Uterus (tissue), 3 donors: ENCODE measurements at regions not wholly inside any gene's neighbourhood (a gene's known extent, or its start where the extent isn't known, plus 50 kb on each side); places are given as distances from the start of the nearest gene placed in this dataset.

Experiments
- DNase-seq, 2 donors: peaks; one replicate each; pipeline ENCODE4 v3.0.0-alpha.2; 2019 to 2020
- H3K27ac ChIP-seq, 2 donors: fragments of 200-600 bp; sonication (generic); 1 replicate in 1 of 2; 2 replicates in 1 of 2; pipeline ENCODE4 v1.5.1; 2016 to 2018
- H3K27me3 ChIP-seq, 2 donors: fragments of 200-600 bp; sonication (generic); one replicate each; pipeline ENCODE4 v1.5.1; 2018 to 2019; ENCODE audit warnings: control low read depth in 1 of 2
- H3K36me3 ChIP-seq, 2 donors: fragments of 200-600 bp; sonication (generic); one replicate each; pipeline ENCODE4 v1.5.1; 2019; ENCODE audit warnings: control low read depth in 1 of 2
- H3K4me1 ChIP-seq, 2 donors: fragments of 200-600 bp; sonication (generic); one replicate each; pipeline ENCODE4 v1.5.1; 2018 to 2019; ENCODE audit warnings: control low read depth in 1 of 2
- H3K4me3 ChIP-seq, 2 donors: fragments of 200-600 bp; sonication (generic); 1 replicate in 1 of 2; 2 replicates in 1 of 2; pipeline ENCODE4 v1.5.1; 2018 to 2019; ENCODE audit warnings: mild to moderate bottlenecking in 1 of 2
- H3K9me3 ChIP-seq, 2 donors: fragments of 200-600 bp; sonication (generic); one replicate each; pipeline ENCODE4 v1.5.1; 2019; ENCODE audit warnings: control low read depth in 1 of 2
- POLR2A ChIP-seq, 2 donors: fragments of 450-650 bp; IDR thresholded peaks; one replicate each; pipeline ENCODE4 v1.6.1; 2016; ENCODE audit warnings: antibody characterized with exemption in 2 of 2, mild to moderate bottlenecking in 1 of 2, moderate library complexity in 1 of 2
- intact Hi-C: fragments of 100-400 bp; cut with DNase I; formaldehyde crosslinking; loops from one replicate; pipeline ENCODE4 v1.15.1; 2023; ENCODE audit warnings: low total_unique reads
- TF ChIP-seq, protein P1 (sequence below), 4 experiments: fragments of 200-600 bp in 2 of 4; fragments of 450-650 bp in 2 of 4; sonication (generic) in 2 of 4; IDR thresholded peaks; one replicate each; pipeline ENCODE4 v1.5.1; 2016 to 2019; ENCODE audit warnings: antibody characterized with exemption in 4 of 4, mild to moderate bottlenecking in 2 of 4, moderate library complexity in 1 of 4
- donor health status: DM: yes; HTN: yes; CAD: no.

GRCh38 chr7:155930527-155930926 lies 118.3 kb upstream of the SHH start:
- H3K27me3 ChIP-seq: no peaks in the 10 kb centered on the region
- intact Hi-C loops: no loop called here

DNA sequence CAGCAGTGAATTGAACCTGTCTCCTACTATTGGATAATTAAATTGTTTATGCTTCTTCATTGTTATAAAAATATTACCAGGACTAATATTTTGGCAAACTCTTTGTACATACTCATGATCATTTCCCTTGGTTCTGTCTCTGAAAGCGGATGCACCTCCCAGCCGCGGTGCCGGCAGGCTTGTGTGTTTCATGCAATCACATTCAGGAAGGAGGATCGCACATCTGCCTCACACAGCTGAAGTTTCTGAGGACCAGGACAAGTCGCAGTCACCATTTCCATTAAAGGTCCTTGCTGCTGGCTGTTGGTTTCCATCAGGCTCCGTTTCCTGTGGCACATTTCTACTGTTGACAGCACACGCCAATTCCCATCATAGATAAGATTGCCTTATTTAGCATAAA lies 117.8 kb upstream of the SHH start:
- H3K9me3 ChIP-seq: no peaks in the 10 kb centered on the region
- H3K4me3 ChIP-seq: no peak overlapping the region
- intact Hi-C loops: no loop called here
- no peak overlapping the region for H3K27ac ChIP-seq
- no peaks in the 10 kb centered on the region for H3K4me1 ChIP-seq
- H3K36me3 ChIP-seq: no peaks in the 10 kb centered on the region
- DNase-seq: no peak
- H3K27me3 ChIP-seq: no peaks in the 10 kb centered on the region
- no peak for TF ChIP-seq POLR2A (IDR thresholded peaks at IDR 0.05)
- TF ChIP-seq, protein P1, sequence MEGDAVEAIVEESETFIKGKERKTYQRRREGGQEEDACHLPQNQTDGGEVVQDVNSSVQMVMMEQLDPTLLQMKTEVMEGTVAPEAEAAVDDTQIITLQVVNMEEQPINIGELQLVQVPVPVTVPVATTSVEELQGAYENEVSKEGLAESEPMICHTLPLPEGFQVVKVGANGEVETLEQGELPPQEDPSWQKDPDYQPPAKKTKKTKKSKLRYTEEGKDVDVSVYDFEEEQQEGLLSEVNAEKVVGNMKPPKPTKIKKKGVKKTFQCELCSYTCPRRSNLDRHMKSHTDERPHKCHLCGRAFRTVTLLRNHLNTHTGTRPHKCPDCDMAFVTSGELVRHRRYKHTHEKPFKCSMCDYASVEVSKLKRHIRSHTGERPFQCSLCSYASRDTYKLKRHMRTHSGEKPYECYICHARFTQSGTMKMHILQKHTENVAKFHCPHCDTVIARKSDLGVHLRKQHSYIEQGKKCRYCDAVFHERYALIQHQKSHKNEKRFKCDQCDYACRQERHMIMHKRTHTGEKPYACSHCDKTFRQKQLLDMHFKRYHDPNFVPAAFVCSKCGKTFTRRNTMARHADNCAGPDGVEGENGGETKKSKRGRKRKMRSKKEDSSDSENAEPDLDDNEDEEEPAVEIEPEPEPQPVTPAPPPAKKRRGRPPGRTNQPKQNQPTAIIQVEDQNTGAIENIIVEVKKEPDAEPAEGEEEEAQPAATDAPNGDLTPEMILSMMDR (IDR thresholded peaks at IDR 0.05): no peak

More at GRCh38 chr7:155930527-155930926, 118.3 kb upstream of the SHH start:
- H3K4me1 ChIP-seq: no peaks in the 10 kb centered on the region
- no peak for DNase-seq
- no peak overlapping the region for H3K27ac ChIP-seq
- H3K9me3 ChIP-seq: no peaks in the 10 kb centered on the region
- H3K36me3 ChIP-seq: no peaks in the 10 kb centered on the region
- no peak overlapping the region for H3K4me3 ChIP-seq
- TF ChIP-seq, protein P1 (IDR thresholded peaks at IDR 0.05): no peak
- no peak for TF ChIP-seq POLR2A (IDR thresholded peaks at IDR 0.05)

DNA sequence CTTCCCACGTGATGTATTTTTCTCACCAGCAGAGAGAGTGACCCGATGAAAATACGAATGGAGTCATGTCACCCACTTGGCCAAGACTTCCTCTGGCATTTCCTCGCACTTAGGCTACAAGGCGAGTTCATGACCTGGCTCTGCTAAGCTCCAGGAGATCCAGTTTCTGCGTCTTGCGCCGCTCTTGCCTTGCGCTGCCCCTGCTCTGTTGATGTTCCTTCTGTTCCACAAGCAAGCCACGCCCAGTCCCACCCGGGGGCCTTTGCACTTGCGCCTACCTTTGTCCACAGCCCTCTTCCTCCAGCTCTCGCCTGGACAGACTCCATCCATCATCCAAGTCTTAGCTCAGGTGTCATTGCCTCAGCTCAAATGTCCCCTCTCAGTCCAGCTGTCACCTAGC lies 116.3 kb upstream of the SHH start:
- Histone ChIP-seq H3K4me1 (no peaks in the 10 kb centered on the region), H3K27ac (no peak overlapping the region), H3K9me3 (no peaks in the 10 kb centered on the region), H3K36me3 (no peaks in the 10 kb centered on the region), H3K4me3 (no peak overlapping the region), H3K27me3 (no peaks in the 10 kb centered on the region)
- intact Hi-C loops: no loop called here
- no peak for DNase-seq
- TF ChIP-seq, protein P1 (IDR thresholded peaks at IDR 0.05): no peak
- no peak for TF ChIP-seq POLR2A (IDR thresholded peaks at IDR 0.05)

DNA sequence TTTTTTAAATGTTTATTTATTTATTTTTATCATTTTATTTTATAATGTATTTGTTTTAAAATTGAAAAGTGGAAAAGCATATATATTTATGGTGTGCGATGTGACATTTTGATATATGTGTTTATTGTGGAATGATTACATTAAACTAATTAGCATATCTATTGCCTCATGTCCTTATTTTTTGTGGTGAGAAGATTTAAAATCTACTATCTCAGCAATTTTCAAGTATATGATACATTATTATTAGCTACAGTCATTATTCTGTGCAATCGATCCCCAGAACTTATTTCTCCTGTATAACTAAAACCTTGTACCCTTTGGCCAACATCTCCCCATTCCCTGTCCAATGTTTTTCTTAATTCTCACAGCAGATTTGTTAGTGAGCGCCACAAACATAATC lies 115.6 kb upstream of the SHH start:
- Histone ChIP-seq H3K9me3 (no peaks in the 10 kb centered on the region), H3K27me3 (no peaks in the 10 kb centered on the region), H3K4me3 (no peak overlapping the region), H3K4me1 (no peaks in the 10 kb centered on the region), H3K27ac (no peak overlapping the region), H3K36me3 (no peaks in the 10 kb centered on the region)
- intact Hi-C loops: no loop called here
- TF ChIP-seq, protein P1 (IDR thresholded peaks at IDR 0.05): no peak
- TF ChIP-seq POLR2A (IDR thresholded peaks at IDR 0.05): no peak
- DNase-seq: no peak

GRCh38 chr7:155925682-155926081 lies 113.4 kb upstream of the SHH start:
- DNase-seq: no peak
- H3K27ac ChIP-seq: no peak overlapping the region

More at GRCh38 chr7:155925682-155926081, 113.4 kb upstream of the SHH start:
- Histone ChIP-seq H3K4me1 (no peaks in the 10 kb centered on the region), H3K9me3 (no peaks in the 10 kb centered on the region), H3K27me3 (no peaks in the 10 kb centered on the region), H3K36me3 (no peaks in the 10 kb centered on the region), H3K4me3 (no peak overlapping the region)
- TF ChIP-seq POLR2A (IDR thresholded peaks at IDR 0.05): no peak
- TF ChIP-seq, protein P1 (IDR thresholded peaks at IDR 0.05): no peak
- intact Hi-C loops: no loop called here
